Osteocyte (in vitro differentiated cells): ENCODE measurements at regions not wholly inside any gene's neighbourhood (a gene's known extent, or its start where the extent isn't known, plus 50 kb on each side); places are given as distances from the start of the nearest gene placed in this dataset.

ENCODE experiments used
- DNase-seq: peaks from one replicate; pipeline ENCODE4 v3.0.0; 2021; ENCODE audit warnings: mixed read lengths; ENCODE audit not compliant: unreplicated experiment; ENCODE audit errors: extremely low spot score
- H3K27ac Mint-ChIP-seq: one replicate; pipeline ENCODE4 v1.8.0; 2021; ENCODE audit warnings: mild to moderate bottlenecking, mixed read lengths; ENCODE audit not compliant: unreplicated experiment
- H3K27me3 Mint-ChIP-seq: one replicate; pipeline ENCODE4 v1.8.0; 2021; ENCODE audit warnings: mixed read lengths; ENCODE audit not compliant: unreplicated experiment
- H3K36me3 Mint-ChIP-seq: one replicate; pipeline ENCODE4 v1.8.0; 2021; ENCODE audit warnings: mixed read lengths; ENCODE audit not compliant: unreplicated experiment
- H3K4me1 Mint-ChIP-seq: one replicate; pipeline ENCODE4 v1.8.0; 2021; ENCODE audit warnings: mixed read lengths; ENCODE audit not compliant: unreplicated experiment
- H3K4me3 Mint-ChIP-seq: one replicate; pipeline ENCODE4 v1.8.0; 2021; ENCODE audit warnings: mild to moderate bottlenecking, moderate library complexity, mixed read lengths; ENCODE audit not compliant: unreplicated experiment
- H3K9me3 Mint-ChIP-seq: one replicate; pipeline ENCODE4 v1.8.0; 2021; ENCODE audit warnings: mixed read lengths; ENCODE audit not compliant: unreplicated experiment
- CTCF ChIP-seq: fragments of 200-600 bp; sonication (generic); IDR thresholded peaks from 2 replicates; pipeline ENCODE4 v1.5.0; 2021; ENCODE audit warnings: antibody characterized with exemption, mild to moderate bottlenecking, moderate library complexity

GRCh38 chr18:77803024-77803423 is 553.4 kb downstream of the GALR1 start:
- H3K9me3 Mint-ChIP-seq = peaks cover 24% of the 10 kb centered on the region
- H3K27ac Mint-ChIP-seq = no peak overlapping the region
- H3K4me3 Mint-ChIP-seq = no peak overlapping the region
- no peaks in the 10 kb centered on the region for H3K36me3 Mint-ChIP-seq
- TF ChIP-seq CTCF = no peak
- DNase-seq = no peak
- H3K27me3 Mint-ChIP-seq = no peaks in the 10 kb centered on the region
- H3K4me1 Mint-ChIP-seq = no peaks in the 10 kb centered on the region

- Mint-ChIP-seq H3K4me3 (no peak overlapping the region), H3K4me1 (no peaks in the 10 kb centered on the region), H3K9me3 (peaks cover 31% of the 10 kb centered on the region), H3K27ac (no peak overlapping the region), H3K27me3 (no peaks in the 10 kb centered on the region), H3K36me3 (no peaks in the 10 kb centered on the region)
- no peak for TF ChIP-seq CTCF
- DNase-seq = no peak
Observed at GRCh38 chr18:77804382-77804781, 554.7 kb downstream of the GALR1 start.

- no peak overlapping the region for H3K4me3 Mint-ChIP-seq
- no peaks in the 10 kb centered on the region for H3K27me3 Mint-ChIP-seq
- no peak for TF ChIP-seq CTCF
- no peak overlapping the region for H3K27ac Mint-ChIP-seq
- H3K4me1 Mint-ChIP-seq = no peaks in the 10 kb centered on the region
- no peaks in the 10 kb centered on the region for H3K36me3 Mint-ChIP-seq
- DNase-seq = no peak
- peaks cover 41% of the 10 kb centered on the region for H3K9me3 Mint-ChIP-seq
Observed at GRCh38 chr18:77807650-77808049, 558.0 kb downstream of the GALR1 start.

- Mint-ChIP-seq H3K36me3 (no peaks in the 10 kb centered on the region), H3K27me3 (no peaks in the 10 kb centered on the region), H3K4me1 (no peaks in the 10 kb centered on the region), H3K9me3 (peaks cover 42% of the 10 kb centered on the region), H3K4me3 (no peak overlapping the region), H3K27ac (no peak overlapping the region)
- no peak for TF ChIP-seq CTCF
- no peak for DNase-seq
Observed at GRCh38 chr18:77811503-77811902, 561.9 kb downstream of the GALR1 start.

- Mint-ChIP-seq H3K9me3 (peaks cover 41% of the 10 kb centered on the region), H3K27me3 (no peaks in the 10 kb centered on the region), H3K27ac (no peak overlapping the region)
Observed at GRCh38 chr18:77815666-77816338, 566.2 kb downstream of the GALR1 start.

More at GRCh38 chr18:77815666-77816338, 566.2 kb downstream of the GALR1 start:
- Mint-ChIP-seq H3K36me3 (no peaks in the 10 kb centered on the region), H3K4me3 (no peak overlapping the region), H3K4me1 (no peaks in the 10 kb centered on the region)
- no peak for DNase-seq
- no peak for TF ChIP-seq CTCF
